DND-41 (cell line): ENCODE measurements at regions not wholly inside any gene's neighbourhood (a gene's known extent, or its start where the extent isn't known, plus 50 kb on each side); places are given as distances from the start of the nearest gene placed in this dataset.

Source experiments
- ATAC-seq: fragments of 200-7000 bp; cut with Tn5 transposase; 3 replicates; pipeline ENCODE4 v1.9.1; 2021; ENCODE audit warnings: low read depth; ENCODE audit not compliant: insufficient read depth
- DNase-seq: peaks from one replicate; pipeline ENCODE4 v3.0.0-alpha.2; 2020
- H2AFZ ChIP-seq: 2 replicates; pipeline ENCODE4 v1.6.0; 2012; ENCODE audit warnings: low read depth, low read length
- H3K27ac ChIP-seq: 2 replicates; pipeline ENCODE4 v1.5.1; 2012; ENCODE audit warnings: low read length, inconsistent platforms
- H3K27me3 ChIP-seq: fragments of 200-600 bp; sonication (generic); 2 replicates; pipeline ENCODE4 v1.6.0; 2012; ENCODE audit warnings: low read length, mild to moderate bottlenecking, inconsistent platforms; ENCODE audit not compliant: insufficient read depth, poor library complexity
- H3K36me3 ChIP-seq: 2 replicates; pipeline ENCODE4 v1.5.1; 2012; ENCODE audit warnings: low read length, inconsistent platforms; ENCODE audit not compliant: insufficient read depth
- H3K4me1 ChIP-seq: 2 replicates; pipeline ENCODE4 v1.5.1; 2012; ENCODE audit warnings: mild to moderate bottlenecking, low read length; ENCODE audit not compliant: insufficient read depth
- H3K4me2 ChIP-seq: 2 replicates; pipeline ENCODE4 v1.6.0; 2012; ENCODE audit warnings: mild to moderate bottlenecking, moderate library complexity, low read length, inconsistent platforms; ENCODE audit not compliant: insufficient read depth
- H3K4me3 ChIP-seq, 2 experiments: fragments of 200-600 bp in 1 of 2; shearing (Covaris generic) in 1 of 2; 2 replicates each; pipeline ENCODE4 v1.5.1; 2012 to 2016; ENCODE audit warnings: inconsistent platforms in 2 of 2, low read length in 2 of 2, mild to moderate bottlenecking in 2 of 2, low read depth in 1 of 2, moderate library complexity in 1 of 2
- H3K79me2 ChIP-seq: 2 replicates; pipeline ENCODE4 v1.6.0; 2012; ENCODE audit warnings: low read length, inconsistent platforms; ENCODE audit not compliant: insufficient read depth
- H3K9ac ChIP-seq: 2 replicates; pipeline ENCODE4 v1.6.0; 2012; ENCODE audit warnings: low read depth, mild to moderate bottlenecking, inconsistent platforms, low read length, moderate library complexity
- H3K9me3 ChIP-seq: 2 replicates; pipeline ENCODE4 v1.5.1; 2012; ENCODE audit warnings: low read length, moderate library complexity, mild to moderate bottlenecking, inconsistent platforms; ENCODE audit not compliant: insufficient read depth, severe bottlenecking
- H4K20me1 ChIP-seq: 2 replicates; pipeline ENCODE4 v1.6.0; 2012; ENCODE audit warnings: low read length; ENCODE audit not compliant: insufficient read depth
- CTCF ChIP-seq: IDR thresholded peaks from 2 replicates; pipeline ENCODE4 v1.5.1; 2012; ENCODE audit warnings: borderline replicate concordance, low read length, moderate library complexity, mild to moderate bottlenecking; ENCODE audit not compliant: poor library complexity, severe bottlenecking; ENCODE audit errors: extremely low read depth
- EZH2 ChIP-seq: IDR thresholded peaks from 3 replicates; pipeline ENCODE4 v1.6.1; 2012; ENCODE audit warnings: borderline replicate concordance, low read depth, mild to moderate bottlenecking, moderate library complexity, low read length, inconsistent platforms; ENCODE audit not compliant: severe bottlenecking

- H3K9me3 ChIP-seq, result no peaks in the 10 kb centered on the region
- no peaks in the 10 kb centered on the region; the same call in 1 of the 2 replicates for H4K20me1 ChIP-seq
- DNase-seq (no peak), ATAC-seq (no peak)
- peaks cover 9% of the 10 kb centered on the region for H3K4me1 ChIP-seq
- H3K4me2 ChIP-seq, result no peak overlapping the region
- H3K79me2 ChIP-seq, result no peaks in the 10 kb centered on the region
- TF ChIP-seq CTCF, result no peak
- TF ChIP-seq EZH2, result no peak
- H3K27ac ChIP-seq, result no peak overlapping the region
- no peak overlapping the region for H3K9ac ChIP-seq
- H3K36me3 ChIP-seq, result no peaks in the 10 kb centered on the region
- H2AFZ ChIP-seq, result no peak overlapping the region
- peaks cover 13% of the 10 kb centered on the region for H3K27me3 ChIP-seq
- no peak overlapping the region for H3K4me3 ChIP-seq
Measured at GRCh38 chr17:34156741-34157589, 98.1 kb upstream of the CCL2 start.

- ATAC-seq (no peak), DNase-seq (no peak)
- TF ChIP-seq EZH2 (no peak), CTCF (no peak)
- H3K9ac ChIP-seq, result no peak overlapping the region
- H3K9me3 ChIP-seq, result no peaks in the 10 kb centered on the region
- H3K4me1 ChIP-seq, result no peaks in the 10 kb centered on the region
- H3K4me3 ChIP-seq, result no peak overlapping the region
- no peak overlapping the region for H3K27ac ChIP-seq
- no peaks in the 10 kb centered on the region for H3K36me3 ChIP-seq
- H2AFZ ChIP-seq, result no peak overlapping the region
- no peak overlapping the region for H3K4me2 ChIP-seq
- no peaks in the 10 kb centered on the region for H4K20me1 ChIP-seq
- no peaks in the 10 kb centered on the region for H3K79me2 ChIP-seq
- H3K27me3 ChIP-seq, result peaks cover 9% of the 10 kb centered on the region
Measured at GRCh38 chr17:34161690-34162089, 93.4 kb upstream of the CCL2 start.

GRCh38 chr17:34163123-34163522 lies 92.0 kb upstream of the CCL2 start:
- no peak for ATAC-seq
- Histone ChIP-seq H3K27me3 (peaks cover 6% of the 10 kb centered on the region), H3K36me3 (no peaks in the 10 kb centered on the region), H3K4me1 (no peaks in the 10 kb centered on the region), H4K20me1 (no peaks in the 10 kb centered on the region), H3K79me2 (no peaks in the 10 kb centered on the region), H3K9ac (no peak overlapping the region), H3K4me3 (no peak overlapping the region), H3K4me2 (no peak overlapping the region), H2AFZ (no peak overlapping the region), H3K9me3 (no peaks in the 10 kb centered on the region), H3K27ac (no peak overlapping the region)
- TF ChIP-seq EZH2 (no peak), CTCF (no peak)
- no peak for DNase-seq
